HT-29 (cell line): ENCODE measurements at regions not wholly inside any gene's neighbourhood (a gene's known extent, or its start where the extent isn't known, plus 50 kb on each side); places are given as distances from the start of the nearest gene placed in this dataset.
"Not testable (repeated sequence)": the region's sequence is repeated elsewhere in the genome, so short reads cannot be mapped to it uniquely, and the experiment has no call there.

Source experiments
- DNase-seq: peaks from one replicate; pipeline ENCODE4 v3.0.0-alpha.2; 2015; ENCODE audit warnings: low spot score

- DNase-seq: no peak
These were observed 182.1 kb downstream of the DEPDC1B start for GRCh38 chr5:60517850-60518249.

- DNase-seq: no peak
These were observed 182.8 kb downstream of the DEPDC1B start for GRCh38 chr5:60517094-60517694.

- no peak for DNase-seq
These were observed 183.3 kb downstream of the DEPDC1B start for GRCh38 chr5:60516688-60517087.

GRCh38 chr5:60514152-60514551 lies 185.8 kb downstream of the DEPDC1B start:
- DNase-seq: no peak

GRCh38 chr5:60512117-60512516 lies 187.8 kb downstream of the DEPDC1B start:
- no peak for DNase-seq

- DNase-seq: no peak
These were observed 189.3 kb downstream of the DEPDC1B start for GRCh38 chr5:60510663-60511062.

GRCh38 chr5:60510049-60510448 lies 189.9 kb downstream of the DEPDC1B start:
- DNase-seq: no peak

- no peak for DNase-seq
These were observed 190.4 kb downstream of the DEPDC1B start for GRCh38 chr5:60509519-60509918.

- DNase-seq: no peak
These were observed 192.3 kb downstream of the DEPDC1B start for GRCh38 chr5:60507687-60508086.

- DNase-seq: no peak
These were observed 194.4 kb downstream of the DEPDC1B start for GRCh38 chr5:60505373-60506171.

GRCh38 chr5:60504342-60504741 lies 195.6 kb downstream of the DEPDC1B start:
- DNase-seq: no peak

- no peak for DNase-seq
These were observed 196.2 kb downstream of the DEPDC1B start for GRCh38 chr5:60503771-60504170.

- DNase-seq: no peak
These were observed 202.1 kb downstream of the DEPDC1B start for GRCh38 chr5:60497706-60498500.

- DNase-seq: no peak
These were observed 204.1 kb downstream of the DEPDC1B start for GRCh38 chr5:60495644-60496520.

- no peak for DNase-seq
These were observed 205.3 kb downstream of the DEPDC1B start for GRCh38 chr5:60494635-60495034.

- DNase-seq: no peak
These were observed 205.8 kb downstream of the DEPDC1B start for GRCh38 chr5:60494144-60494543.

GRCh38 chr5:60493372-60493771 lies 206.6 kb downstream of the DEPDC1B start:
- DNase-seq: no peak

GRCh38 chr5:60492958-60493357 lies 207.0 kb downstream of the DEPDC1B start:
- DNase-seq: no peak

GRCh38 chr5:60492358-60492757 lies 207.6 kb downstream of the DEPDC1B start:
- not testable (repeated sequence) for DNase-seq

GRCh38 chr5:60490597-60491166 lies 209.3 kb downstream of the DEPDC1B start:
- no peak for DNase-seq

- no peak for DNase-seq
These were observed 210.1 kb downstream of the DEPDC1B start for GRCh38 chr5:60489856-60490255.
